GM11168 (cell line): ENCODE measurements at regions not wholly inside any gene's neighbourhood (a gene's known extent, or its start where the extent isn't known, plus 50 kb on each side); places are given as distances from the start of the nearest gene placed in this dataset.

Experiments used
- in situ Hi-C: fragments of 300-500 bp; cut with MboI; formaldehyde crosslinking; loops from one replicate; pipeline ENCODE4 v1.12.0; 2022; ENCODE audit warnings: low sequenced_read_pairs; ENCODE audit not compliant: unreplicated experiment

- in situ Hi-C loops: loop anchor here (5.0 kb wide), 2 partner anchors 102 to 357 kb away; no protein-coding TSS in a partner anchor
These were observed 96.5 kb downstream of the ZFP36L2 start for GRCh38 chr2:43129676-43130547.

DNA sequence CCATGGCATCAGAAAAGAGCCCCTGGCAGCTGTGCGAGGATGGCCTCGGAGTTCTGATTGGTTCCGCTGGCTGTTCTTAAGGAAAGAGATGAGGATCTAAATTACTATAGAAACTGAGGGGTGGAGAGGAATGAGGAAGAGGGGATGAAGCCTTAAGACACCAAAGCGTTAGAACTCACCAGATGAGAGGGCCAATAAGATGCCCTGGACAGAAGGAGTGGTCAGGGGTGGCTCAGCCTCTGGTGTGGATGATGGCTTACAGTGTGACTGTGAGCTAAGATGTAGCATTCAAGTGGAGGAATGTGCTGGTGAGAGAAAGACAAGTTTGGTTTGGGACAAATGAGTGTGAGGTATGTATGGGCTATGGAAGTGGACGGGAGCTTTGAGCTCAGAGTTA, 97.8 kb downstream of the ZFP36L2 start:
- in situ Hi-C loops: loop anchor here (5.0 kb wide), 2 partner anchors 104 to 359 kb away; no protein-coding TSS in a partner anchor

DNA sequence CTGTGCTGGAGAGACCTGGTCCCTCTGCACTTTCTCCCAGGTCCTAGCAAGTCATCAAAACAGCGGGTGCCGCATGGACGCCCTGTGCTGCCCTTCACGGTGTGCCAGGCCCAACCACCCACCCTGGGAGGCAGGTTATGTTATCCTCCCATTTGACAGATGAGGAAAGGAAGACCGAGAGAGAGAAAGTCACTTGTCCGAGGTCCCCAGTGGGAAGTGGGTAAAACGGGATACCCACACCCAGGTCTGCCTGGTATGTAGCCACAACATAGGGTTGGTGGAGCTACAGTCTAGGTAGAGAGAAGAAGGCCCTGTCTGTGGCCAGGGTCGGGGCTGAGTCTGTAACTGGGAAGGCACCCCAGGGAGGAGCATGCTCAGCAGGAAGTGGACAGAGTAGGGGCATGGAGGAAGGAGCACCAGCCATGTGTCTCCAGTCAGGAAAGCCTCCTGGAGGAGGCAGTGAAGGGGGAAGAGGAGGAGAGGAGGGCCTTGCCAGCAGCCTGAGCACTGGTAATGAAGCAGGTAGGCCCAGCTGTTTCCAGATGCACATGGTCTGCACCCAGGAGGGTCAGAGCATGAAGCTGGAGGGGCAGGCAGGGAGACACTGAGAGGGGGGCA, 98.4 kb downstream of the ZFP36L2 start:
- in situ Hi-C loops: loop anchor here (5.0 kb wide), 2 partner anchors 104 to 359 kb away; no protein-coding TSS in a partner anchor

- in situ Hi-C loops: loop anchor here (5.0 kb wide), 2 partner anchors 105 to 360 kb away; no protein-coding TSS in a partner anchor
These were observed 99.0 kb downstream of the ZFP36L2 start for GRCh38 chr2:43127208-43127940.

DNA sequence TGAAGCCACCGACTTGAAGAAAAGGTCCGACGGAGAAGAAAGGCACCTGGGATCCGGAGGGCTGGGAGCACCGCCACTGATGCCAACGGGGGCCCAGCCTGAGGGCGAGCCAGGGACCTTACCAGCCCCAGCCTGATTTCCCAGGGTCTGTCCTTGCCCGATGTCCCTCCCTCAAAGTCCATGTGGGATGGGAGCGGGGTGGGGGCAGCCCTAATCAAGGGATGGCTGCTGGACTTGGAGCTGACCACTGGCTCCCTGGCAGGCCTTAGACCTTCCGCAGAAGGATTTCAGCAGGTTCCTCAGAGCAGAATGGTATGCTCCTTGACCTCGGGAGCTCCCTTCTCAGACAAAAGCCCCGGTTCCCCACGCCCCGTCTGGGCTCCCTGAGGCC, 99.6 kb downstream of the ZFP36L2 start:
- in situ Hi-C loops: loop anchor here (5.0 kb wide), 2 partner anchors 105 to 360 kb away; no protein-coding TSS in a partner anchor

GRCh38 chr2:43125090-43125998, 101.1 kb downstream of the ZFP36L2 start:
- in situ Hi-C loops: loop anchor here (5.0 kb wide), 2 partner anchors 107 to 362 kb away; no protein-coding TSS in a partner anchor

DNA sequence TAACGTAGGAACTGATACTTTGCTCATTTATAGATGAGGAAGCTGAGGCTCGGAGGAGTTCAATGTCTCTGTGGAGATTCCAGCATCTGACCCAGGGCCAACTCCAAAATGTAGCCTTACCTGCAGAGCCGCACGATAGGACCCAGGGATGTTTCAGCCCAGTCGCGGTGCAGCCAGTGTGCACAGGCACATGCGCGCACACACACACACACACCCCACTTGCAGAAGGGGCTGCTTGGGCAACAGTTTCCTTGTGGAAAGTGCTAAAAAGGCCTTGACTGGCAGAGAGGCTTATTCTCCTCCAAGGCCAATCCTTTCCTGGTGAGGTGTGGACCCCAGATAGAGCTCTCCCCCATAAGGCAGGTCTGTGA, 101.7 kb downstream of the ZFP36L2 start:
- in situ Hi-C loops: loop anchor here (5.0 to 25.0 kb wide), 3 partner anchors 108 to 363 kb away; no protein-coding TSS in a partner anchor

GRCh38 chr2:43123981-43124686, 102.3 kb downstream of the ZFP36L2 start:
- in situ Hi-C loops: loop anchor here (25.0 kb wide), 1 partner anchor 287 kb away; no protein-coding TSS in a partner anchor

- in situ Hi-C loops: loop anchor here (25.0 kb wide), 1 partner anchor 286 kb away; no protein-coding TSS in a partner anchor
These were observed 102.9 kb downstream of the ZFP36L2 start for GRCh38 chr2:43123486-43123885.

DNA sequence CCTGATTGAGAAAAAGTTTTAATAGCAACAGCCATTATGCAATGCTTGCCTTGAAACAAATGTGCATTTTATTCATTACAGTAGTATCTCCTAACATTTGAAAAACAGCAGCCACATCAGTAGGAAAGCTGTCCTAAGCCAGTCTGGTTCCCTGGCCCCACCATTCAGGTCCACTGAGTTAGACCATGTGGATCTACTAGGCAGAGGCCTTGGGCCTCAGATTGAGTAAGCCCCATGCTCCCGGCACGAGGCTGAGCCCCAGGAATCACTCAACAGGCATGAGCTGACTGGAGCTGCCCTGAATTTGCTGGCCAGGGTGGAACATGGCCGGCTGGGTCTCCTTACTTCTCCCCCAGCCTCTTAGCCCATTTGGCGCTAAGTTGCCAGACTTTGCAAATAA, 103.4 kb downstream of the ZFP36L2 start:
- in situ Hi-C loops: loop anchor here (25.0 kb wide), 1 partner anchor 286 kb away; no protein-coding TSS in a partner anchor

DNA sequence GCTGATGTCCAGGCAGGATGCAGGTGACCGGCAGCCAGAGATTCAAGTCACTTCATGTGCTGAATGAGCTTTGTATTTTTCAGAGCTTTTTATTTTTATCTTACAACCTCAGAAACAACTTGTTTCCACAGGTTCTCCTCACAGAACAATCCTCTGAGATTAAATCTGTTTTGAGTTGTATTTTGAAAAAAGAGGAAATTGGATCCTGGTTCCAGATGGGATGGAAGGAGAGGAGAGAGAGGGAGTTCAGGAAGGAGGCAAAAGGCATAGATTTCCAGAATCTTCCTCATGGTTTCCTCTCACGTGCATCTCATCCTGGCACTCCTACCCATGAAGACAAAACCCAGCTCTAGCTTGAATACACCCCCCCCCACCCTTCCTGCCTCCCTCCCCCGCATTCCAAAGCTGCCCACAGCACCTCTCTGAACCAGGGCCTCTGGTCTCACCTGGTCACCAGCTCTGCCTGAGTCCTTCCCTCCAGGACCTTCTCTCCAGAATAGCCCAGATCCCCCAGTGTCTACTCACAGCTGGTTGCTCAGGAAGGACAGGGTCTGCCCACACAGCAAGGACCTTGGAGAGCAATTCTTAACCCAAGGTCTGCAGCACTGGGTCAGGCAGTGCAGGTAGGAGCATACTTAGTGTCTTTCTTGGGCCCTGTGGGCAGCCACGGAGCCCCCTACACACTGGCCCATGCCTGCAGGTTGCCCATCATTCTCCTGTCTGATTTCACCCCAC, 104.7 kb downstream of the ZFP36L2 start:
- in situ Hi-C loops: loop anchor here (25.0 kb wide), 1 partner anchor 284 kb away; no protein-coding TSS in a partner anchor

DNA sequence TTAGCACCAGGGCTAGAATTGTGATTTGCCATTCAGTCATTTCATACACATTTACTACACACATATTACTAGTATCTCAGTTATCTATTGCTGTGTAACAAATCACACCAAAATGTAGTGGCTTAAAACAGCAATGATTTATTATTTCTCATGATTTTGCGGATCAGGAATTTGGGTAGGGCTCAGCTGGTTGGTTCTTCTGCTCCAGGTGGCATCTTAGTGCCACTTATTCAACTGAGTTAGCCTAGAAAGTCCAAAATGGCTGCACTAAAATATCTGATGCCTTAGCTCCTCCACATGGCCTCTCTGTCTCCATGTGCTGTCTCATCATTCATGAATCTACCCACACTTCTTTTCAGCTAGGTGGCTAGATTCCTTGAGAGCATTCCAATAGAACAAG, 107.1 kb downstream of the ZFP36L2 start:
- in situ Hi-C loops: loop anchor here (25.0 kb wide), 1 partner anchor 282 kb away; no protein-coding TSS in a partner anchor

GRCh38 chr2:43117521-43118143, 108.8 kb downstream of the ZFP36L2 start:
- in situ Hi-C loops: loop anchor here (25.0 kb wide), 1 partner anchor 280 kb away; no protein-coding TSS in a partner anchor

DNA sequence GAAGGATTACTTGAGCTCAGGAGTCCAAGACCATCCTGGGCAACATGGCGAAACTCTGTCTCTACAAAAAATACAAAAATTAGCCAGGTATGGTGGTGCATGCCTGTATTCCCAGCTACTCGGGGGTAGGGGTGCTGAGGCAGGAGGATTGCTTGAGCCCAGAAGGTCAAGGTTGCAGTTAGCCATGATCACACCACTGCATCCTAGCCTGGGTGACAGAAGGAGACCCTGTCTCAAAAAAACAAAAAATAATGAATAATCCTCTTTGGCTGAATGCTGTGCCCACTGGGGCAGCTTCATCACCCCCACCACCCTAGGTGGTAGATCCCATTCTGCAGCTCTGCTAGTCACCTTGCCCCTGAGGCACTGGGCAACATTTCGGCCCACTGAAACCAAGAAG, 109.4 kb downstream of the ZFP36L2 start:
- in situ Hi-C loops: loop anchor here (25.0 kb wide), 1 partner anchor 280 kb away; no protein-coding TSS in a partner anchor

DNA sequence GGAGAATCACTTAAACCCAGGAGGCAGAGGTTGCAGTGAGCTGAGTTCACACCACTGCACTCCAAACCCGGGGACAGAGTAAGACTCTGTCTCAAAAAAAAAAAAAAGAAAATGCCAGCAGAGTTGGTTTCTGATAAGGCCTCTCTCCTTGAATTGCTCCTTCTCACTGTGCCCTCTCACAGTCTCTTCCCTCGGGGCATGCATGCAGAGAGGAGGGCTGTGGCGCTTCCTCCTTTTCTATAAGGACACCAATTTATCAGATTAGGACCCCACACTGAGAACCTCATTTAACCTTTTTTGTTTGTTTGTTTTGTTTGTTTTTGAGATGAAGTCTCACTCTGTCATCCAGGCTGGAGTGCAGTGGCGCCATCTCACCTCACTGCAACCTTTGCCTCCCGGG, 110.5 kb downstream of the ZFP36L2 start:
- in situ Hi-C loops: loop anchor here (25.0 kb wide), 1 partner anchor 279 kb away; no protein-coding TSS in a partner anchor

- in situ Hi-C loops: loop anchor here (25.0 kb wide), 1 partner anchor 277 kb away; no protein-coding TSS in a partner anchor
These were observed 112.2 kb downstream of the ZFP36L2 start for GRCh38 chr2:43114210-43114609.
